A549 (cell line): ENCODE measurements at regions not wholly inside any gene's neighbourhood (a gene's known extent, or its start where the extent isn't known, plus 50 kb on each side); places are given as distances from the start of the nearest gene placed in this dataset.

Experiments
- ATAC-seq, 2 experiments: fragments of 200-7000 bp in 1 of 2; fragments of >200 bp in 1 of 2; cut with Nextera tagmentation in 1 of 2; cut with Tn5 transposase in 1 of 2; 3 replicates each; pipeline versions ENCODE4 v1.8.0 to v1.9.1; 2018 to 2020; ENCODE audit warnings: mild to moderate bottlenecking in 1 of 2, moderate library complexity in 1 of 2
- CTCF ChIA-PET: fragments of 300-600 bp; sonication (Branson Sonifier 250); formaldehyde crosslinking; extraction: SDS; loops from one replicate; lab custom pipeline; 2021; ENCODE audit warnings: antibody characterized with exemption, inconsistent platforms; lab: Yijun Ruan, JAX
- POLR2A ChIA-PET: fragments of 350-600 bp; formaldehyde crosslinking; extraction: SDS; loops from one replicate; lab custom pipeline; 2021; ENCODE audit warnings: antibody characterized with exemption, inconsistent platforms; lab: Yijun Ruan, JAX
- DNase-seq, 2 experiments: peaks; one replicate each; pipeline versions ENCODE4 v3.0.0 to v3.0.0-alpha.2; 2011 to 2016; ENCODE audit warnings: low read depth in 1 of 2, low spot score in 1 of 2
- FAIRE-seq: peaks from 2 replicates; lab custom pipeline; 2011; peaks lifted over from hg19 to GRCh38; lab: Jason Lieb, UNC
- H3K27ac ChIP-seq, 2 experiments: fragments of >200 bp; sonication (Bioruptor Twin); formaldehyde crosslinking; 3 replicates each; pipeline ENCODE4 v1.5.1; 2016 to 2017
- H3K4me1 ChIP-seq: fragments of >200 bp; sonication (Bioruptor Twin); formaldehyde crosslinking; 3 replicates; pipeline ENCODE4 v1.6.1; 2016
- H3K4me2 ChIP-seq: fragments of >200 bp; sonication (Bioruptor Twin); formaldehyde crosslinking; 3 replicates; pipeline ENCODE4 v1.6.1; 2016
- H3K4me3 ChIP-seq: fragments of >200 bp; sonication (Bioruptor Twin); formaldehyde crosslinking; 3 replicates; pipeline ENCODE4 v1.5.1; 2016
- H3K9me3 ChIP-seq: fragments of >200 bp; sonication (Bioruptor Twin); formaldehyde crosslinking; 3 replicates; pipeline ENCODE4 v1.6.1; 2016
- BHLHE40 ChIP-seq: IDR thresholded peaks from 2 replicates; pipeline ENCODE4 v1.6.1; 2012; ENCODE audit warnings: low read depth, low read length, inconsistent platforms
- CBX2 ChIP-seq: fragments of 200-600 bp; sonication (generic); IDR thresholded peaks from 2 replicates; pipeline ENCODE4 v1.6.1; 2016; ENCODE audit warnings: low read depth, mild to moderate bottlenecking, borderline replicate concordance
- CBX8 ChIP-seq: fragments of 200-600 bp; sonication (generic); IDR thresholded peaks from 2 replicates; pipeline ENCODE4 v1.6.1; 2016
- E2F6 ChIP-seq: IDR thresholded peaks from 2 replicates; pipeline ENCODE4 v1.6.1; 2012; ENCODE audit warnings: low read depth, borderline replicate concordance
- EHF ChIP-seq: fragments of 250-450 bp; sonication (Bioruptor Pico); IDR thresholded peaks from 2 replicates; pipeline ENCODE4 v1.5.0; 2020; ENCODE audit warnings: mild to moderate bottlenecking
- ELK1 ChIP-seq: fragments of 150-350 bp; IDR thresholded peaks from 2 replicates; pipeline ENCODE4 v1.6.1; 2014; ENCODE audit warnings: low read depth, mild to moderate bottlenecking, low read length
- FOSB ChIP-seq: fragments of 250-450 bp; sonication (Bioruptor Pico); IDR thresholded peaks from 2 replicates; pipeline ENCODE4 v1.5.0; 2020; ENCODE audit warnings: mild to moderate bottlenecking, moderate library complexity
- FOSL2 ChIP-seq, 2 experiments: fragments of 450-650 bp in 1 of 2; fragments of >200 bp in 1 of 2; sonication (Bioruptor Twin) in 1 of 2; formaldehyde crosslinking; IDR thresholded peaks; 2 replicates each; pipeline versions ENCODE4 v1.5.0 to v1.6.1; 2016 to 2020; ENCODE audit warnings: mild to moderate bottlenecking in 1 of 2, moderate library complexity in 1 of 2
- GATA3 ChIP-seq: IDR thresholded peaks from 2 replicates; pipeline ENCODE4 v1.6.1; 2012; ENCODE audit warnings: borderline replicate concordance
- HDAC2 ChIP-seq: fragments of 200-600 bp; sonication (generic); IDR thresholded peaks from 2 replicates; pipeline ENCODE4 v1.6.1; 2016
- HEYL ChIP-seq: fragments of 250-450 bp; sonication (Bioruptor Pico); IDR thresholded peaks from 2 replicates; pipeline ENCODE4 v1.8.0; 2021; ENCODE audit warnings: mild to moderate bottlenecking, moderate library complexity
- JUN ChIP-seq, 2 experiments: fragments of >200 bp; sonication (Bioruptor Twin); formaldehyde crosslinking; IDR thresholded peaks; 2 replicates in 1 of 2; 3 replicates in 1 of 2; pipeline ENCODE4 v1.6.1; 2016 to 2017
- MAFK ChIP-seq: fragments of 450-650 bp; IDR thresholded peaks from 2 replicates; pipeline ENCODE4 v1.6.1; 2014; ENCODE audit not compliant: partially characterized antibody
- MAZ ChIP-seq: fragments of 150-350 bp; IDR thresholded peaks from 2 replicates; pipeline ENCODE4 v1.6.1; 2014; ENCODE audit warnings: antibody characterized with exemption, low read depth, low read length, borderline replicate concordance
- NFE2L2 ChIP-seq: fragments of 150-350 bp; conservative IDR thresholded peaks from 2 replicates; pipeline ENCODE4 v1.6.1; 2014; ENCODE audit warnings: low read length
- NPAS2 ChIP-seq: fragments of 250-450 bp; sonication (Bioruptor Pico); IDR thresholded peaks from 2 replicates; pipeline ENCODE4 v1.8.0; 2022; ENCODE audit warnings: mild to moderate bottlenecking, moderate library complexity, borderline replicate concordance
- RARB ChIP-seq: fragments of 250-450 bp; sonication (Bioruptor Pico); IDR thresholded peaks from 2 replicates; pipeline ENCODE4 v1.8.0; 2021; ENCODE audit warnings: mild to moderate bottlenecking, moderate library complexity
- RCOR1 ChIP-seq: fragments of 150-350 bp; IDR thresholded peaks from 2 replicates; pipeline ENCODE4 v1.6.1; 2014; ENCODE audit warnings: antibody characterized with exemption, low read length, low read depth
- RFX5 ChIP-seq: fragments of 450-650 bp; IDR thresholded peaks from 2 replicates; pipeline ENCODE4 v1.7.1; 2014; ENCODE audit warnings: antibody characterized with exemption, mild to moderate bottlenecking, moderate library complexity
- RNF2 ChIP-seq: fragments of 200-600 bp; sonication (generic); IDR thresholded peaks from 2 replicates; pipeline ENCODE4 v1.6.1; 2016; ENCODE audit warnings: low read depth, mild to moderate bottlenecking, antibody characterized with exemption, moderate library complexity, borderline replicate concordance
- ZNF302 ChIP-seq: fragments of 250-450 bp; sonication (Bioruptor Pico); IDR thresholded peaks from 2 replicates; pipeline ENCODE4 v1.9.0; 2021; ENCODE audit warnings: inconsistent platforms, mild to moderate bottlenecking, moderate library complexity
- WGBS: methylation state at CpG from one replicate; pipeline ENCODE4 v1.1.6; 2017; ENCODE audit errors: missing lambda C conversion rate; 5-methylcytosine and 5-hydroxymethylcytosine counted together
- TF ChIP-seq, protein P1 (sequence below): fragments of 450-650 bp; IDR thresholded peaks from 2 replicates; pipeline ENCODE4 v1.6.1; 2014; ENCODE audit warnings: antibody characterized with exemption
- TF ChIP-seq, protein P2 (sequence below): IDR thresholded peaks from 2 replicates; pipeline ENCODE4 v1.6.1; 2012
- TF ChIP-seq, protein P3 (sequence below): fragments of 200-600 bp; sonication (generic); IDR thresholded peaks from 2 replicates; pipeline ENCODE4 v1.6.1; 2016; ENCODE audit warnings: antibody characterized with exemption, mild to moderate bottlenecking, moderate library complexity
- TF ChIP-seq, protein P4 (sequence below): fragments of >200 bp; sonication (Bioruptor Twin); formaldehyde crosslinking; IDR thresholded peaks from 2 replicates; pipeline ENCODE4 v1.6.1; 2016

GRCh38 chr3:13158408-13158807 is 85.2 kb upstream of the IQSEC1 start:
- ChIA-PET POLR2A (no interaction called here), CTCF (no interaction called here)
- H3K4me1 ChIP-seq = peaks cover 15% of the 10 kb centered on the region
- ATAC-seq = no peak
- no peak for FAIRE-seq
- no peak overlapping the region for H3K27ac ChIP-seq
- no peak for DNase-seq
- TF ChIP-seq E2F6 = no peak
- TF ChIP-seq FOSL2 (IDR thresholded peaks at IDR 0.05) = no peak
- TF ChIP-seq FOSL2 (CRISPR knock-in tag; IDR thresholded peaks at IDR 0.05) = no peak
- no peak for TF ChIP-seq FOSB (CRISPR knock-in tag)
- TF ChIP-seq NFE2L2 = no peak
- TF ChIP-seq CBX8 = no peak
- TF ChIP-seq RNF2 = no peak
- no peak for TF ChIP-seq HEYL
- TF ChIP-seq EHF (CRISPR knock-in tag) = no peak
- TF ChIP-seq, protein P1, sequence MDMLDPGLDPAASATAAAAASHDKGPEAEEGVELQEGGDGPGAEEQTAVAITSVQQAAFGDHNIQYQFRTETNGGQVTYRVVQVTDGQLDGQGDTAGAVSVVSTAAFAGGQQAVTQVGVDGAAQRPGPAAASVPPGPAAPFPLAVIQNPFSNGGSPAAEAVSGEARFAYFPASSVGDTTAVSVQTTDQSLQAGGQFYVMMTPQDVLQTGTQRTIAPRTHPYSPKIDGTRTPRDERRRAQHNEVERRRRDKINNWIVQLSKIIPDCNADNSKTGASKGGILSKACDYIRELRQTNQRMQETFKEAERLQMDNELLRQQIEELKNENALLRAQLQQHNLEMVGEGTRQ = no peak
- TF ChIP-seq MAFK = no peak
- no peak for TF ChIP-seq RARB
- TF ChIP-seq, protein P2, sequence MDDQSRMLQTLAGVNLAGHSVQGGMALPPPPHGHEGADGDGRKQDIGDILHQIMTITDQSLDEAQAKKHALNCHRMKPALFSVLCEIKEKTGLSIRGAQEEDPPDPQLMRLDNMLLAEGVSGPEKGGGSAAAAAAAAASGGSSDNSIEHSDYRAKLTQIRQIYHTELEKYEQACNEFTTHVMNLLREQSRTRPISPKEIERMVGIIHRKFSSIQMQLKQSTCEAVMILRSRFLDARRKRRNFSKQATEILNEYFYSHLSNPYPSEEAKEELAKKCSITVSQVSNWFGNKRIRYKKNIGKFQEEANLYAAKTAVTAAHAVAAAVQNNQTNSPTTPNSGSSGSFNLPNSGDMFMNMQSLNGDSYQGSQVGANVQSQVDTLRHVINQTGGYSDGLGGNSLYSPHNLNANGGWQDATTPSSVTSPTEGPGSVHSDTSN = no peak
- TF ChIP-seq, protein P3, sequence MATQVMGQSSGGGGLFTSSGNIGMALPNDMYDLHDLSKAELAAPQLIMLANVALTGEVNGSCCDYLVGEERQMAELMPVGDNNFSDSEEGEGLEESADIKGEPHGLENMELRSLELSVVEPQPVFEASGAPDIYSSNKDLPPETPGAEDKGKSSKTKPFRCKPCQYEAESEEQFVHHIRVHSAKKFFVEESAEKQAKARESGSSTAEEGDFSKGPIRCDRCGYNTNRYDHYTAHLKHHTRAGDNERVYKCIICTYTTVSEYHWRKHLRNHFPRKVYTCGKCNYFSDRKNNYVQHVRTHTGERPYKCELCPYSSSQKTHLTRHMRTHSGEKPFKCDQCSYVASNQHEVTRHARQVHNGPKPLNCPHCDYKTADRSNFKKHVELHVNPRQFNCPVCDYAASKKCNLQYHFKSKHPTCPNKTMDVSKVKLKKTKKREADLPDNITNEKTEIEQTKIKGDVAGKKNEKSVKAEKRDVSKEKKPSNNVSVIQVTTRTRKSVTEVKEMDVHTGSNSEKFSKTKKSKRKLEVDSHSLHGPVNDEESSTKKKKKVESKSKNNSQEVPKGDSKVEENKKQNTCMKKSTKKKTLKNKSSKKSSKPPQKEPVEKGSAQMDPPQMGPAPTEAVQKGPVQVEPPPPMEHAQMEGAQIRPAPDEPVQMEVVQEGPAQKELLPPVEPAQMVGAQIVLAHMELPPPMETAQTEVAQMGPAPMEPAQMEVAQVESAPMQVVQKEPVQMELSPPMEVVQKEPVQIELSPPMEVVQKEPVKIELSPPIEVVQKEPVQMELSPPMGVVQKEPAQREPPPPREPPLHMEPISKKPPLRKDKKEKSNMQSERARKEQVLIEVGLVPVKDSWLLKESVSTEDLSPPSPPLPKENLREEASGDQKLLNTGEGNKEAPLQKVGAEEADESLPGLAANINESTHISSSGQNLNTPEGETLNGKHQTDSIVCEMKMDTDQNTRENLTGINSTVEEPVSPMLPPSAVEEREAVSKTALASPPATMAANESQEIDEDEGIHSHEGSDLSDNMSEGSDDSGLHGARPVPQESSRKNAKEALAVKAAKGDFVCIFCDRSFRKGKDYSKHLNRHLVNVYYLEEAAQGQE = no peak
- TF ChIP-seq ZNF302 = no peak
- TF ChIP-seq NPAS2 (CRISPR knock-in tag) = no peak
- TF ChIP-seq, protein P4, sequence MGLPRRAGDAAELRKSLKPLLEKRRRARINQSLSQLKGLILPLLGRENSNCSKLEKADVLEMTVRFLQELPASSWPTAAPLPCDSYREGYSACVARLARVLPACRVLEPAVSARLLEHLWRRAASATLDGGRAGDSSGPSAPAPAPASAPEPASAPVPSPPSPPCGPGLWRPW = no peak
- no peak for TF ChIP-seq CBX2
- TF ChIP-seq JUN (IDR thresholded peaks at IDR 0.05) = no peak
- TF ChIP-seq RCOR1 = no peak
- TF ChIP-seq HDAC2 = no peak
- no peak overlapping the region for H3K4me2 ChIP-seq
- H3K9me3 ChIP-seq = no peaks in the 10 kb centered on the region; the same call in 1 of the 3 replicates
- no peak overlapping the region for H3K4me3 ChIP-seq
- WGBS = 69% methylated on average over 7 of the region's 7 CpGs

GRCh38 chr3:13157986-13158385 is 84.8 kb upstream of the IQSEC1 start:
- POLR2A ChIA-PET = no interaction called here
- Histone ChIP-seq H3K4me1 (peaks cover 15% of the 10 kb centered on the region), H3K4me3 (no peak overlapping the region)
- TF ChIP-seq E2F6 (no peak), CBX8 (no peak), GATA3 (no peak), MAZ (no peak), ZNF302 (no peak), ELK1 (no peak), BHLHE40 (no peak), RFX5 (no peak), FOSB (CRISPR knock-in tag) (no peak)
- TF ChIP-seq, all 56 proteins: peak for 0
- DNase-seq (no peak), FAIRE-seq (no peak), ATAC-seq (no peak)
- H3K27ac ChIP-seq = no peak overlapping the region
- H3K4me2 ChIP-seq = no peak overlapping the region
- CTCF ChIA-PET = no interaction called here
- whole genome bisulfite sequencing = 73% methylated on average over 5 of the region's 8 CpGs
- H3K9me3 ChIP-seq = no peaks in the 10 kb centered on the region; the same call in 1 of the 3 replicates
